ENCODE measurements at regions not wholly inside any gene's neighbourhood (a gene's known extent, or its start where the extent isn't known, plus 50 kb on each side); places are given as distances from the start of the nearest gene placed in this dataset.

- H3K4me3 ChIP-seq = no peak overlapping the region
- intact Hi-C loops (cut with micrococcal nuclease) = no loop called here
- TF ChIP-seq CTCF (IDR thresholded peaks at IDR 0.05; ENCODE audit: borderline replicate concordance) = no peak
Observed at GRCh38 chr5:125142458-125142857, 396.0 kb upstream of the ZNF608 start.

GRCh38 chr5:125143011-125143410, 396.6 kb upstream of the ZNF608 start:
- no peak for DNase-seq
- H3K36me3 ChIP-seq = no peaks in the 10 kb centered on the region
- no peak for TF ChIP-seq CTCF (IDR thresholded peaks at IDR 0.05; ENCODE audit: borderline replicate concordance)
- intact Hi-C loops (cut with micrococcal nuclease) = no loop called here
- H3K27ac ChIP-seq (replicated peaks) = no peak overlapping the region
- H3K27me3 ChIP-seq (ENCODE audit: low read depth) = no peaks in the 10 kb centered on the region
- H3K4me1 ChIP-seq = no peaks in the 10 kb centered on the region
- H3K9me3 ChIP-seq (replicated peaks) = no peaks in the 10 kb centered on the region
- H3K4me3 ChIP-seq = no peak overlapping the region

More at GRCh38 chr5:125142458-125142857, 396.0 kb upstream of the ZNF608 start:
- Histone ChIP-seq H3K36me3 (no peaks in the 10 kb centered on the region), H3K9me3 (replicated peaks) (no peaks in the 10 kb centered on the region), H3K27me3 (ENCODE audit: low read depth) (no peaks in the 10 kb centered on the region), H3K27ac (replicated peaks) (no peak overlapping the region), H3K4me1 (no peaks in the 10 kb centered on the region)
- DNase-seq = no peak

- no peaks in the 10 kb centered on the region for H3K4me1 ChIP-seq
- TF ChIP-seq CTCF (IDR thresholded peaks at IDR 0.05; ENCODE audit: borderline replicate concordance) = no peak
- no peaks in the 10 kb centered on the region for H3K9me3 ChIP-seq (replicated peaks)
- no peak overlapping the region for H3K4me3 ChIP-seq
- H3K27me3 ChIP-seq (ENCODE audit: low read depth) = no peaks in the 10 kb centered on the region
- H3K27ac ChIP-seq (replicated peaks) = no peak overlapping the region
- no peak for DNase-seq
- H3K36me3 ChIP-seq = no peaks in the 10 kb centered on the region
- intact Hi-C loops (cut with micrococcal nuclease) = no loop called here
Observed at GRCh38 chr5:125148076-125148475, 401.6 kb upstream of the ZNF608 start.

- Histone ChIP-seq H3K27ac (replicated peaks) (no peak overlapping the region), H3K4me3 (no peak overlapping the region), H3K4me1 (no peaks in the 10 kb centered on the region), H3K27me3 (ENCODE audit: low read depth) (no peaks in the 10 kb centered on the region), H3K36me3 (no peaks in the 10 kb centered on the region), H3K9me3 (replicated peaks) (no peaks in the 10 kb centered on the region)
- no peak for TF ChIP-seq CTCF (IDR thresholded peaks at IDR 0.05; ENCODE audit: borderline replicate concordance)
- DNase-seq = no peak
- intact Hi-C loops (cut with micrococcal nuclease) = no loop called here
Observed at GRCh38 chr5:125148706-125149105, 402.3 kb upstream of the ZNF608 start.

- no peak overlapping the region for H3K4me3 ChIP-seq
- H3K4me1 ChIP-seq = no peaks in the 10 kb centered on the region
- TF ChIP-seq CTCF (IDR thresholded peaks at IDR 0.05; ENCODE audit: borderline replicate concordance) = no peak
- intact Hi-C loops (cut with micrococcal nuclease) = no loop called here
- DNase-seq = no peak
- H3K27me3 ChIP-seq (ENCODE audit: low read depth) = no peaks in the 10 kb centered on the region
- no peaks in the 10 kb centered on the region for H3K36me3 ChIP-seq
- no peak overlapping the region for H3K27ac ChIP-seq (replicated peaks)
- no peaks in the 10 kb centered on the region for H3K9me3 ChIP-seq (replicated peaks)
Observed at GRCh38 chr5:125149110-125149509, 402.7 kb upstream of the ZNF608 start.

- TF ChIP-seq CTCF (IDR thresholded peaks at IDR 0.05; ENCODE audit: borderline replicate concordance) = no peak
- no peaks in the 10 kb centered on the region for H3K27me3 ChIP-seq (ENCODE audit: low read depth)
- H3K9me3 ChIP-seq (replicated peaks) = no peaks in the 10 kb centered on the region
- DNase-seq = no peak
- H3K4me1 ChIP-seq = no peaks in the 10 kb centered on the region
- intact Hi-C loops (cut with micrococcal nuclease) = no loop called here
- no peak overlapping the region for H3K27ac ChIP-seq (replicated peaks)
- H3K36me3 ChIP-seq = no peaks in the 10 kb centered on the region
- H3K4me3 ChIP-seq = no peak overlapping the region
Observed at GRCh38 chr5:125149527-125149926, 403.1 kb upstream of the ZNF608 start.

All from left ventricle myocardium inferior (tissue), 1 donor.